CMK (cell line): ENCODE measurements at regions not wholly inside any gene's neighbourhood (a gene's known extent, or its start where the extent isn't known, plus 50 kb on each side); places are given as distances from the start of the nearest gene placed in this dataset.

Source experiments
- DNase-seq: peaks from one replicate; pipeline ENCODE4 v3.0.0-alpha.2; 2010; ENCODE audit warnings: low read depth

DNA sequence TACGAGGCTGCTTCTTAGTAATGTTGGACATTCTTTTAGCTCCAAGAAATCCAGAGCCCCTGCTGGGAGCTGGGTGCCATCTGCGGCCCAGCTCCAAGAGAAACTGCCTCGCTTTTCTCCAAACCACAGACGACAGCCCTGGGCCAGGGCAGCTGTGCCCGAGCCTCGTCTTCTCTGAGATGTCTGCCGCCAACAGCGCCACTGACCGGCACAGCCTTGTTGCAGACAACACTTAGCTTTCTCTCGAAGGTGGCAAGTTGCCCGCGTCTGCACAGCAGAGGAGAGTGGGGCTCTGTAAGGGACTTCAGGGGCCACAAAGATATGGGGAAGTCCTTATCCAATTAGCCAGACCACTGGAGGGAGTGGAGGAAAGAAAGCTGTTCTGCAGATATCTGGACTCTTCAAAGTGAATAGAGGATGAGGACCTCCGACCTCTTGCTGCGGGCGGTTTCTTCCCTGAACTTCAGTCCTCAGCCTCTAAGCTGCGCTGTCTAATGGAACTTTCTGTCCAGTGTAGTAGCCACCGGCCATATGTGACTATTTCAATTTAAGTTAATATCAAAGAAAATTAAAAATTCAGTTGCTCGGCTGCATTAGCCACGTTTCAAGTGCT, 63.9 kb upstream of the DISP3 start:
- DNase-seq: no peak

DNA sequence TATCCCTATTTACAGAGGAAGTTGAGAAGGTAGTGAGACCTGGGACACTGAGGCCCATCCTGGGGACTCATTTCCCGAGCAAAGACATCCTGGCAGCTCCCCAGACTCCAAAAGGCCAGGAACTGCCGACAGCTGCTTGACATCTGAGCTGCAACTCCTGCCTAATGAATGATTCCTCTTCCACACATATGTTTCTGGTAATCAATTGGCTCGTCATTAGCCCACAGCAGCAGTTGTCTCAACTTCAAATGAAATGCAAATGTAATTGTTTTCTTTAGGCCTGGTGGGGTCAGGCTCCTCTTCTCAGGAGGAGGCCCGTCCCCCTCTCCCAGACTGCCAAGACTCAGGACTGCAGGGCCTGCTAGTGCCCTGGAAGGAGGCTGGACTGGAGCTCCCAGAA, 61.8 kb upstream of the DISP3 start:
- no peak for DNase-seq

DNA sequence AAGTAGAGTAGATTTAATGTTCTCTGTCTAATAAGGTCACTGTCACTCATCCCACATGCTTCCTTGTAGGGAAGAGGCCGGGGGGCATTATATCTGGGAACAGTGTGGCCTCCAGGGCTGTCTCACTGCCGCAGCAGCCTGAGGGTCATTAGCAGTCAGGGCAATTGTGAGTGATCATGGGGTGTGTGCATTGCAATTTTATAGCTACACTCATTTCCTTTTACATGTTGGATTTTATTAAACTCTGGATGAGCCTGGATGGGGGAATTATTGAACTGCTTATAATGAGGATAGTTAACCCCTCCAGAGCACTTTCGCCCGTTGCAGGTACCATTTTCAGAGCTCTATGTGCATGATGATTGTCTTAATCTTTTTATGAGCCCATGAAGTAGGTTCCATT, 60.9 kb upstream of the DISP3 start:
- no peak for DNase-seq

DNA sequence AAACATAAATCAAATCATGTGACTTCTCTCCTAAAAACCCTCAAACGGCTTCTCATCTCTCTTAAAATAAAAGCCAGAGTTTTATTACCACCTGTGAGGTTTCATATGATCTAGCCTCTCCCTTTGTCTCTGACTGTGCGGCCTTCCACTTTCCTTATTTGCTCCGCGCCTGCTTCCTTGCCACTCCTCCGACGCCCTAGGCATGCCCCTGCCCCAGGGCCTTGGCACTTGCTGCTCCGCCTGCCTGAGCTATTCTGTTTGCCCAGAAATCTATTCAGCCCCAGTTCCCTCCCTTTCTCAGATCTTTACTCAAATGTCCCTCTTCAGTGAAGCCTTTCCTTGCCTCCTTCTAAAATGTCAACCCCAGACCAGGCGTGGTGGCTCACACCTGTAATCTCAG, 57.5 kb upstream of the DISP3 start:
- no peak for DNase-seq

DNA sequence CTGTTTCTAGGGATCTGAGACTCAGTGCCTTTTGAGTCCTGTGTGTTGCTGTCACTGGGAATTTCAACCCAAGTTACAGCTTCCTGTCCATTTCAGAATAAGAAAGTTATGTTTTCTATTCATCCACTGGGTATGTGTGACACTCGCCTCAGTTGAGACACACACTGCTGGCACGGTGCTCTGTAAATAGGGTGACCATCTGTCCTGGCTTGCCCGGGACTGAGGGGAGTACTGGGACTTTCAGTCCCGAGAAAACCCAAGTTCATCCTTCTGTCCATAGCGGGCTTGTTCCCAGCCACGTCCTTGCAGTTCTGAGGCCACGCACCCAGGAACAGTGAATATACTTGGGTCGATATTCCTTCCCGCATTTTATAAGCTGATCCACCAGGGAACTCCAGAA, 56.3 kb upstream of the DISP3 start:
- no peak for DNase-seq

DNA sequence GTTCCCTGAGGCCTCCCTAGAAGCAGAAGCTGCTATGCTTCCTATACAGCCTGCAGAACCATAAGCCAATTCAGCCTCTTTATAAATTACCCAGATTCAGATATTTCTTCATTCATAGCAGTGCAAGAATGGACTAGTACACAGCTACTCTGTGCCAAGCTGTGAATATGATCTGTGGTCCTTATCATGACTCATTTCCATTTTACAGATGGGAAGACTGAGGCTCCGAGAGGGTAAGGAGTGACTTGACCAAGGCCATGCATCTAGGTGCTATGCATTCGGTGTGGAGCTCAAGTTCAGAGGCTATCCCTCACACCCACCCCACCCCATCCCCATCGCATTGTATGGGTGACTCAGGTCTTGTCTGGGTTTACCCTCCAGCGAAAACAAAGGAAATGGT, 52.3 kb upstream of the DISP3 start:
- DNase-seq: no peak

DNA sequence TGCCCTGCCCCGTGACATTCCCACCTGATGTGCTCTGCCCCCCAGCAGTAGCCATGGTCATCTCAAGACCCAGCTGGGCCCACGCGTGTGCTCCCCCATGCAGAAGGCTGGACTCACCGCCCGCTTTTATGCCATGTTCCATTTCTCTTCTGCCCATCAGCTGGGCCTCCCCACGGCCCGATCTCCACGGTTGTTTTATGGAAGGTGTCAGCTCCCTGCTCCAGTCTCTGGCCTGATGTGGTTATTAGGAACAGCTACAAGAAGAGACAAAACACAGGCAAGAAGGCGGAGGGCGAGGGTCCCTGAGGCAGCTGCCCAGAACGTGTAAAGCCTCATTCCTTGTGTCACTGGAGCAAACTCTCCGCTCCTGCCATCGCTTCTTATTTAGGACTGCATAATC, 50.2 kb upstream of the DISP3 start:
- no peak for DNase-seq
